GM12878 (cell line): ENCODE measurements at regions not wholly inside any gene's neighbourhood (a gene's known extent, or its start where the extent isn't known, plus 50 kb on each side); places are given as distances from the start of the nearest gene placed in this dataset.

Experiments
- ATAC-seq: fragments of 200-7000 bp; cut with Tn5 transposase; 3 replicates; pipeline ENCODE4 v1.9.1; 2020; ENCODE audit warnings: mild to moderate bottlenecking, moderate library complexity
- BruUV-seq: library from RNA; stranded (reverse); fragments of 400-500 nt; replicated peaks from 2 replicates; lab custom pipeline; 2021; lab: Mats Ljungman, UMichigan
- CTCF ChIA-PET: fragments of 300-600 bp; sonication (Branson Sonifier 250); formaldehyde crosslinking; extraction: SDS; loops from one replicate; lab custom pipeline; 2021; ENCODE audit warnings: inconsistent platforms; lab: Yijun Ruan, JAX
- POLR2A ChIA-PET: fragments of 350-600 bp; formaldehyde crosslinking; extraction: SDS; loops from one replicate; lab custom pipeline; 2021; ENCODE audit warnings: inconsistent platforms; lab: Charles Lee
- RAD21 ChIA-PET: fragments of 300-600 bp; sonication (Branson Sonifier 250); formaldehyde crosslinking; loops from one replicate; lab custom pipeline; 2023; ENCODE audit warnings: antibody characterized with exemption; ENCODE audit not compliant: unreplicated experiment; lab: Charles Lee
- SMC1A ChIA-PET: fragments of 300-600 bp; sonication (Branson Sonifier 250); formaldehyde crosslinking; loops from one replicate; lab custom pipeline; 2023; ENCODE audit not compliant: unreplicated experiment, uncharacterized antibody; lab: Charles Lee
- DNase-seq: peaks from one replicate; pipeline ENCODE4 v3.0.0-alpha.2; 2011; ENCODE audit warnings: low read depth, low spot score
- FAIRE-seq: peaks from 3 replicates; lab custom pipeline; 2011; peaks lifted over from hg19 to GRCh38; lab: Jason Lieb, UNC
- H2AFZ ChIP-seq: 2 replicates; pipeline ENCODE4 v1.6.0; 2011; ENCODE audit warnings: low read depth, low read length, control low read depth; ENCODE audit not compliant: control insufficient read depth
- H3K27ac ChIP-seq: 2 replicates; pipeline ENCODE4 v1.5.1; 2011; ENCODE audit warnings: control low read depth; ENCODE audit not compliant: control insufficient read depth, insufficient read depth
- H3K27me3 ChIP-seq, 2 experiments: replicated peaks in 1 of 2; 2 replicates each; pipeline versions ENCODE4 v1.6.0 to v1.6.1; 2011; ENCODE audit warnings: low read length in 1 of 2; ENCODE audit not compliant: control insufficient read depth in 2 of 2, insufficient read depth in 2 of 2
- H3K36me3 ChIP-seq, 2 experiments: 2 replicates each; pipeline ENCODE4 v1.5.1; 2011; ENCODE audit warnings: low read length in 1 of 2; ENCODE audit not compliant: control insufficient read depth in 2 of 2, insufficient read depth in 2 of 2
- H3K4me1 ChIP-seq: 2 replicates; pipeline ENCODE4 v1.6.1; 2011; ENCODE audit warnings: mild to moderate bottlenecking, low read length, moderate library complexity, mixed read lengths; ENCODE audit not compliant: control insufficient read depth, insufficient read depth
- H3K4me2 ChIP-seq: 2 replicates; pipeline ENCODE4 v1.6.0; 2011; ENCODE audit warnings: control low read depth; ENCODE audit not compliant: control insufficient read depth, insufficient read depth
- H3K4me3 ChIP-seq: fragments of 200-600 bp; sonication (generic); 2 replicates; pipeline ENCODE4 v1.5.1; 2016
- H3K79me2 ChIP-seq: 2 replicates; pipeline ENCODE4 v1.6.0; 2011; ENCODE audit warnings: low read length; ENCODE audit not compliant: control insufficient read depth, insufficient read depth
- H3K9ac ChIP-seq: 2 replicates; pipeline ENCODE4 v1.8.0; 2011; ENCODE audit warnings: low read length, control low read depth, mixed read lengths; ENCODE audit not compliant: control insufficient read depth, insufficient read depth
- H3K9me3 ChIP-seq: replicated peaks from 3 replicates; pipeline ENCODE4 v1.5.1; 2011; ENCODE audit warnings: mild to moderate bottlenecking, low read length; ENCODE audit not compliant: control insufficient read depth, insufficient read depth
- H4K20me1 ChIP-seq: 2 replicates; pipeline ENCODE4 v1.6.0; 2011; ENCODE audit not compliant: control insufficient read depth, insufficient read depth
- BCL11A ChIP-seq: IDR thresholded peaks from 2 replicates; pipeline ENCODE4 v1.6.1; 2011; ENCODE audit warnings: low read depth, low read length
- BMI1 ChIP-seq: fragments of 450-650 bp; IDR thresholded peaks from 2 replicates; pipeline ENCODE4 v1.6.1; 2016; ENCODE audit warnings: mild to moderate bottlenecking, moderate library complexity, borderline replicate concordance
- DPF2 ChIP-seq: fragments of 450-650 bp; IDR thresholded peaks from 2 replicates; pipeline ENCODE4 v1.6.1; 2017; ENCODE audit warnings: mild to moderate bottlenecking
- ETV6 ChIP-seq, 2 experiments: fragments of 450-650 bp in 1 of 2; IDR thresholded peaks in 1 of 2; conservative IDR thresholded peaks in 1 of 2; 2 replicates each; pipeline ENCODE4 v1.6.1; 2014; ENCODE audit warnings: antibody characterized with exemption in 1 of 2, borderline replicate concordance in 1 of 2, low read depth in 1 of 2, mild to moderate bottlenecking in 1 of 2, moderate library complexity in 1 of 2
- FOS ChIP-seq: IDR thresholded peaks from 3 replicates; pipeline ENCODE4 v1.6.1; 2011; ENCODE audit warnings: borderline replicate concordance; ENCODE audit not compliant: insufficient read length; ENCODE audit errors: extremely low read depth
- NFYB ChIP-seq: IDR thresholded peaks from 2 replicates; pipeline ENCODE4 v1.6.1; 2011; ENCODE audit warnings: low read depth, mild to moderate bottlenecking, low read length, improper control_type of control experiment, moderate library complexity; ENCODE audit not compliant: insufficient read depth
- NR2F1 ChIP-seq: fragments of 450-650 bp; conservative IDR thresholded peaks from 2 replicates; pipeline ENCODE4 v1.6.1; 2017; ENCODE audit warnings: mild to moderate bottlenecking
- NRF1 ChIP-seq: conservative IDR thresholded peaks from 2 replicates; pipeline ENCODE4 v1.6.1; 2011; ENCODE audit warnings: mild to moderate bottlenecking, low read depth, low read length, improper control_type of control experiment
- POLR2AphosphoS5 ChIP-seq: IDR thresholded peaks from 2 replicates; pipeline ENCODE4 v1.6.1; 2011; ENCODE audit warnings: mild to moderate bottlenecking, low read length, inconsistent platforms
- RAD51 ChIP-seq: fragments of 450-650 bp; IDR thresholded peaks from 2 replicates; pipeline ENCODE4 v1.6.1; 2016; ENCODE audit warnings: moderate library complexity, mild to moderate bottlenecking, inconsistent platforms
- SREBF2 ChIP-seq: IDR thresholded peaks from 2 replicates; pipeline ENCODE4 v1.6.1; 2012; ENCODE audit warnings: mild to moderate bottlenecking, low read length
- SRF ChIP-seq, 2 experiments: IDR thresholded peaks; 2 replicates each; pipeline ENCODE4 v1.6.1; 2011; ENCODE audit warnings: low read depth in 2 of 2, low read length in 2 of 2, mild to moderate bottlenecking in 1 of 2, moderate library complexity in 1 of 2
- STAT1 ChIP-seq: fragments of 450-650 bp; conservative IDR thresholded peaks from 2 replicates; pipeline ENCODE4 v1.6.1; 2014; ENCODE audit warnings: antibody characterized with exemption, mild to moderate bottlenecking
- ZNF217 ChIP-seq: fragments of 450-650 bp; IDR thresholded peaks from 2 replicates; pipeline ENCODE4 v1.6.1; 2017; ENCODE audit warnings: antibody characterized with exemption, mild to moderate bottlenecking
- ZNF592 ChIP-seq: fragments of 450-650 bp; IDR thresholded peaks from 2 replicates; pipeline ENCODE4 v1.6.1; 2017; ENCODE audit warnings: mild to moderate bottlenecking, moderate library complexity
- ZNF622 ChIP-seq: fragments of 450-650 bp; IDR thresholded peaks from 2 replicates; pipeline ENCODE4 v1.6.1; 2017; ENCODE audit warnings: mild to moderate bottlenecking, inconsistent platforms
- WGBS: methylation state at CpG from one replicate; pipeline ENCODE4 v1.1.6; 2016; ENCODE audit warnings: low lambda C conversion rate; ENCODE audit not compliant: insufficient replicate concordance, insufficient coverage; ENCODE audit errors: missing lambda C conversion rate; 5-methylcytosine and 5-hydroxymethylcytosine counted together
- in situ Hi-C: fragments of 300-500 bp; cut with MboI; formaldehyde crosslinking; loops from 9 replicates; pipeline ENCODE4 v1.14.3; 2018; ENCODE audit warnings: mixed read lengths
- intact Hi-C: fragments of 100-400 bp; cut with micrococcal nuclease; formaldehyde crosslinking; loops from one replicate; pipeline ENCODE4 v1.14.2; 2022; ENCODE audit not compliant: unreplicated experiment
- TF ChIP-seq, protein P1 (sequence below): IDR thresholded peaks from 2 replicates; pipeline ENCODE4 v1.6.1; 2011; ENCODE audit warnings: low read depth, mild to moderate bottlenecking, low read length, moderate library complexity, borderline replicate concordance; ENCODE audit errors: extremely low read depth
- TF ChIP-seq, protein P2 (sequence below): IDR thresholded peaks from 2 replicates; pipeline ENCODE4 v1.6.1; 2011; ENCODE audit warnings: mild to moderate bottlenecking, low read depth, low read length, moderate library complexity; ENCODE audit not compliant: insufficient replicate concordance

DNA sequence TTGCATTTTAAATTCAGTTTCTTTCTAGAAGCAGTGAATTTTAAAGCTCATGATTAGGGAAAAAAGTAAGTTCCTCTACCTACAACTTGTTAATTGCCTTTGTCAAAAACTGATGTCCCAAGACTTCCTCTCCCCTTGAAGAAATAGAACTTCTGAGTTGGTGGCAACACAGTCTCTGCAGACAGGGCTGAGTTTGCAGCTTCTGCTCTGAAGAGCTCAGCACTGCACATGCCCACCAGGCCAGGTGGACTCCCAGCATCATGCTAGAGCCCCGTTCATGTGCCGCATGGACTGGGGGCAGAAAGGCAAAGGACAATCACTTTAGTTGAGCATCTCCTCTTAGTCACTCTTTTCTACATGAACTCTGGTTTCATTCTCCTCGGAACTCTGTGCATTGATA is 620.1 kb downstream of the VRK1 start:
- Histone ChIP-seq H3K4me2 (no peak overlapping the region), H2AFZ (no peak overlapping the region), H3K4me3 (no peak overlapping the region), H3K79me2 (no peaks in the 10 kb centered on the region), H3K9ac (no peak overlapping the region), H4K20me1 (no peaks in the 10 kb centered on the region), H3K9me3 (no peaks in the 10 kb centered on the region; the same call in 1 of the 3 replicates), H3K27ac (no peak overlapping the region), H3K27me3 (no peaks in the 10 kb centered on the region), H3K36me3 (no peaks in the 10 kb centered on the region), H3K4me1 (peaks cover 3% of the 10 kb centered on the region; the same call in 1 of the 2 replicates)
- no TSS peak for BruUV-seq
- no peak for TF ChIP-seq BMI1
- TF ChIP-seq ZNF217, result no peak
- TF ChIP-seq RAD51, result no peak
- TF ChIP-seq ZNF592, result no peak
- TF ChIP-seq DPF2, result no peak
- TF ChIP-seq NRF1, result no peak
- TF ChIP-seq, protein P1, sequence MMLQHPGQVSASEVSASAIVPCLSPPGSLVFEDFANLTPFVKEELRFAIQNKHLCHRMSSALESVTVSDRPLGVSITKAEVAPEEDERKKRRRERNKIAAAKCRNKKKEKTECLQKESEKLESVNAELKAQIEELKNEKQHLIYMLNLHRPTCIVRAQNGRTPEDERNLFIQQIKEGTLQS, result no peak
- TF ChIP-seq BCL11A, result no peak
- no peak for TF ChIP-seq POLR2AphosphoS5
- TF ChIP-seq ETV6 (conservative IDR thresholded peaks at IDR 0.05 in 1 of 2, IDR thresholded peaks at IDR 0.05 in 1 of 2; ENCODE audit: borderline replicate concordance in 1 of 2, low read depth in 1 of 2), result no peak
- TF ChIP-seq NR2F1, result no peak
- no peak for TF ChIP-seq STAT1
- no peak for TF ChIP-seq NFYB
- no peak for TF ChIP-seq ZNF622
- TF ChIP-seq, protein P2, sequence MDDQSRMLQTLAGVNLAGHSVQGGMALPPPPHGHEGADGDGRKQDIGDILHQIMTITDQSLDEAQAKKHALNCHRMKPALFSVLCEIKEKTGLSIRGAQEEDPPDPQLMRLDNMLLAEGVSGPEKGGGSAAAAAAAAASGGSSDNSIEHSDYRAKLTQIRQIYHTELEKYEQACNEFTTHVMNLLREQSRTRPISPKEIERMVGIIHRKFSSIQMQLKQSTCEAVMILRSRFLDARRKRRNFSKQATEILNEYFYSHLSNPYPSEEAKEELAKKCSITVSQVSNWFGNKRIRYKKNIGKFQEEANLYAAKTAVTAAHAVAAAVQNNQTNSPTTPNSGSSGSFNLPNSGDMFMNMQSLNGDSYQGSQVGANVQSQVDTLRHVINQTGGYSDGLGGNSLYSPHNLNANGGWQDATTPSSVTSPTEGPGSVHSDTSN, result no peak
- no peak for TF ChIP-seq FOS
- no peak for TF ChIP-seq SREBF2
- no peak for TF ChIP-seq SRF (IDR thresholded peaks at IDR 0.05; ENCODE audit: low read depth in 2 of 2, low read length in 2 of 2)
- ATAC-seq, result peak; percentile 38
- WGBS, result 33% methylated on average over 3 of the region's 3 CpGs
- ChIA-PET CTCF (interaction anchor here (0.6 to 1.9 kb wide), 8 partner anchors 11 to 119 kb away, joined by 3 to 7 read pairs (median 3); no protein-coding TSS in a partner anchor), RAD21 (interaction anchor here (0.7 to 4.1 kb wide), 21 partner anchors 10 to 1855 kb away, joined by 3 to 29 read pairs (median 5); partner anchors contain the start of gene BCL11B), SMC1A (interaction anchor here (0.7 to 11.6 kb wide), 19 partner anchors 11 to 134 kb away, joined by 3 to 88 read pairs (median 5); no protein-coding TSS in a partner anchor), POLR2A (interaction anchor here (0.6 to 2.1 kb wide), 6 partner anchors 10 to 34 kb away, joined by 3 to 7 read pairs (median 4); no protein-coding TSS in a partner anchor)
- DNase-seq, result no peak
- intact Hi-C loops, result loop anchor here (10.0 kb wide), 2 partner anchors 127 to 287 kb away; no protein-coding TSS in a partner anchor
- no peak for FAIRE-seq
- in situ Hi-C loops, result no loop called here
